NCI-H82 treated with DMSO at 0.1 percent for 48 hours (cell line): ENCODE measurements at regions not wholly inside any gene's neighbourhood (a gene's known extent, or its start where the extent isn't known, plus 50 kb on each side); places are given as distances from the start of the nearest gene placed in this dataset.
"Not testable (repeated sequence)": the region's sequence is repeated elsewhere in the genome, so short reads cannot be mapped to it uniquely, and the experiment has no call there.

Source experiments
- DNase-seq: peaks from one replicate; lab custom pipeline; 2025; ENCODE audit not compliant: unreplicated experiment; lab: John Stamatoyannopoulos, UW

GRCh38 chr3:110900576-110900975, 171.0 kb upstream of the NECTIN3 start:
- DNase-seq, result no peak

GRCh38 chr3:110901536-110901935, 170.1 kb upstream of the NECTIN3 start:
- DNase-seq, result no peak

- no peak for DNase-seq
Measured at GRCh38 chr3:110902453-110903085, 169.0 kb upstream of the NECTIN3 start.

GRCh38 chr3:110903771-110904519, 167.7 kb upstream of the NECTIN3 start:
- no peak for DNase-seq

GRCh38 chr3:110904520-110904890, 167.1 kb upstream of the NECTIN3 start:
- no peak for DNase-seq

- no peak for DNase-seq
Measured at GRCh38 chr3:110905121-110905520, 166.5 kb upstream of the NECTIN3 start.

GRCh38 chr3:110909839-110910238, 161.8 kb upstream of the NECTIN3 start:
- DNase-seq, result no peak

GRCh38 chr3:110910346-110910955, 161.2 kb upstream of the NECTIN3 start:
- no peak for DNase-seq

GRCh38 chr3:110918963-110919362, 152.7 kb upstream of the NECTIN3 start:
- DNase-seq, result no peak

GRCh38 chr3:110925798-110926197, 145.8 kb upstream of the NECTIN3 start:
- no peak for DNase-seq

- no peak for DNase-seq
Measured at GRCh38 chr3:110928016-110928662, 143.5 kb upstream of the NECTIN3 start.

- no peak for DNase-seq
Measured at GRCh38 chr3:110929816-110930215, 141.8 kb upstream of the NECTIN3 start.

GRCh38 chr3:110932567-110932966, 139.0 kb upstream of the NECTIN3 start:
- no peak for DNase-seq

GRCh38 chr3:110933821-110934426, 137.7 kb upstream of the NECTIN3 start:
- DNase-seq, result no peak

GRCh38 chr3:110938629-110939028, 133.0 kb upstream of the NECTIN3 start:
- no peak for DNase-seq

- no peak for DNase-seq
Measured at GRCh38 chr3:110940055-110940454, 131.6 kb upstream of the NECTIN3 start.

GRCh38 chr3:110944782-110945181, 126.8 kb upstream of the NECTIN3 start:
- DNase-seq, result no peak

GRCh38 chr3:110946810-110947209, 124.8 kb upstream of the NECTIN3 start:
- DNase-seq, result no peak

GRCh38 chr3:110949194-110949593, 122.4 kb upstream of the NECTIN3 start:
- DNase-seq, result not testable (repeated sequence)

GRCh38 chr3:110955301-110955880, 116.2 kb upstream of the NECTIN3 start:
- DNase-seq, result no peak

GRCh38 chr3:110956081-110956480, 115.5 kb upstream of the NECTIN3 start:
- DNase-seq, result no peak
